Choroid plexus epithelial cell (primary cell): ENCODE measurements at regions not wholly inside any gene's neighbourhood (a gene's known extent, or its start where the extent isn't known, plus 50 kb on each side); places are given as distances from the start of the nearest gene placed in this dataset.
A peak's percentile ranks its signal among the peaks of the same experiment; 100 is the strongest.
"Not testable (repeated sequence)": the region's sequence is repeated elsewhere in the genome, so short reads cannot be mapped to it uniquely, and the experiment has no call there.

Experiments
- DNase-seq: peaks from one replicate; pipeline ENCODE4 v3.0.0-alpha.2; 2010; ENCODE audit warnings: low read depth
- H3K4me3 ChIP-seq: 2 replicates; pipeline ENCODE4 v1.5.1; 2011; ENCODE audit warnings: low read depth, mild to moderate bottlenecking, control low read depth, low read length, moderate library complexity
- CTCF ChIP-seq: conservative IDR thresholded peaks from 2 replicates; pipeline ENCODE4 v1.5.1; 2011; ENCODE audit warnings: low read depth, mild to moderate bottlenecking, control low read depth, inconsistent platforms, low read length, moderate library complexity

- no peak overlapping the region for H3K4me3 ChIP-seq
- DNase-seq, result no peak
- TF ChIP-seq CTCF, result no peak
Measured at GRCh38 chr13:50493683-50494082, 349.8 kb downstream of the DLEU7 start.

GRCh38 chr13:50494138-50494537 is 349.4 kb downstream of the DLEU7 start:
- no peak for DNase-seq
- H3K4me3 ChIP-seq, result no peak overlapping the region
- no peak for TF ChIP-seq CTCF

GRCh38 chr13:50503212-50503611 is 340.3 kb downstream of the DLEU7 start:
- H3K4me3 ChIP-seq, DNase-seq: not testable (repeated sequence)

- H3K4me3 ChIP-seq, result no peak overlapping the region
- no peak for TF ChIP-seq CTCF
- DNase-seq, result no peak
Measured at GRCh38 chr13:50509167-50509566, 334.3 kb downstream of the DLEU7 start.

GRCh38 chr13:50509771-50510441 is 333.6 kb downstream of the DLEU7 start:
- TF ChIP-seq CTCF, result no peak
- H3K4me3 ChIP-seq, result no peak overlapping the region
- DNase-seq, result no peak

GRCh38 chr13:50510885-50511545 is 332.5 kb downstream of the DLEU7 start:
- DNase-seq, result not testable (repeated sequence)

GRCh38 chr13:50511877-50512341 is 331.6 kb downstream of the DLEU7 start:
- TF ChIP-seq CTCF, result no peak
- no peak overlapping the region for H3K4me3 ChIP-seq
- DNase-seq, result no peak

More at GRCh38 chr13:50510885-50511545, 332.5 kb downstream of the DLEU7 start:
- not testable (repeated sequence) for H3K4me3 ChIP-seq

- peak; percentile 66 for DNase-seq
- peak overlapping the region; percentile 22 for H3K4me3 ChIP-seq
- peak; percentile 19 for TF ChIP-seq CTCF
Measured at GRCh38 chr13:50512474-50513299, 330.8 kb downstream of the DLEU7 start.
